ENCODE measurements at regions not wholly inside any gene's neighbourhood (a gene's known extent, or its start where the extent isn't known, plus 50 kb on each side); places are given as distances from the start of the nearest gene placed in this dataset.

- Histone ChIP-seq H3K4me1 (ENCODE audit: control insufficient read depth in 1 of 2, low read depth in 2 of 2) (no peaks in the 10 kb centered on the region), H3K27me3 (replicated peaks; ENCODE audit: insufficient read depth) (no peaks in the 10 kb centered on the region), H3K4me3 (no peak overlapping the region), H3K27ac (no peak overlapping the region), H3K36me3 (no peaks in the 10 kb centered on the region), H3K9me3 (no peaks in the 10 kb centered on the region)
- no peak for TF ChIP-seq CTCF (IDR thresholded peaks at IDR 0.05)
- DNase-seq (ENCODE audit: low spot score) = no peak
- ATAC-seq (ENCODE audit: insufficient number of reproducible peaks, low FRiP score, low read depth) = no peak
Measured at GRCh38 chr22:48588151-48588877, 1239.4 kb downstream of the BRD1 start.

GRCh38 chr22:48587236-48587865 is 1240.3 kb downstream of the BRD1 start:
- no peak for DNase-seq (ENCODE audit: low spot score)
- Histone ChIP-seq H3K4me3 (no peak overlapping the region), H3K36me3 (no peaks in the 10 kb centered on the region), H3K9me3 (no peaks in the 10 kb centered on the region), H3K27me3 (replicated peaks; ENCODE audit: insufficient read depth) (no peaks in the 10 kb centered on the region), H3K27ac (no peak overlapping the region), H3K4me1 (ENCODE audit: control insufficient read depth in 1 of 2, low read depth in 2 of 2) (no peaks in the 10 kb centered on the region)
- ATAC-seq (ENCODE audit: insufficient number of reproducible peaks, low FRiP score, low read depth) = no peak
- no peak for TF ChIP-seq CTCF (IDR thresholded peaks at IDR 0.05)

- H3K9me3 ChIP-seq = no peaks in the 10 kb centered on the region
- H3K27me3 ChIP-seq (replicated peaks; ENCODE audit: insufficient read depth) = no peaks in the 10 kb centered on the region
- no peak for TF ChIP-seq CTCF (IDR thresholded peaks at IDR 0.05)
- ATAC-seq (ENCODE audit: insufficient number of reproducible peaks, low FRiP score, low read depth) (no peak), DNase-seq (ENCODE audit: low spot score) (no peak)
- no peaks in the 10 kb centered on the region for H3K4me1 ChIP-seq (ENCODE audit: control insufficient read depth in 1 of 2, low read depth in 2 of 2)
- no peaks in the 10 kb centered on the region for H3K36me3 ChIP-seq
- no peak overlapping the region for H3K4me3 ChIP-seq
- no peak overlapping the region for H3K27ac ChIP-seq
Measured at GRCh38 chr22:48586799-48587185, 1240.9 kb downstream of the BRD1 start.

GRCh38 chr22:48585916-48586798 is 1241.5 kb downstream of the BRD1 start:
- ATAC-seq (ENCODE audit: insufficient number of reproducible peaks, low FRiP score, low read depth) (no peak), DNase-seq (ENCODE audit: low spot score) (no peak)
- Histone ChIP-seq H3K9me3 (no peaks in the 10 kb centered on the region), H3K4me1 (ENCODE audit: control insufficient read depth in 1 of 2, low read depth in 2 of 2) (no peaks in the 10 kb centered on the region), H3K4me3 (no peak overlapping the region), H3K36me3 (no peaks in the 10 kb centered on the region), H3K27me3 (replicated peaks; ENCODE audit: insufficient read depth) (no peaks in the 10 kb centered on the region), H3K27ac (no peak overlapping the region)
- TF ChIP-seq CTCF (IDR thresholded peaks at IDR 0.05) = no peak

- no peak for DNase-seq (ENCODE audit: low spot score)
- Histone ChIP-seq H3K27me3 (replicated peaks; ENCODE audit: insufficient read depth) (no peaks in the 10 kb centered on the region), H3K27ac (no peak overlapping the region), H3K4me3 (no peak overlapping the region), H3K36me3 (no peaks in the 10 kb centered on the region), H3K9me3 (no peaks in the 10 kb centered on the region), H3K4me1 (ENCODE audit: control insufficient read depth in 1 of 2, low read depth in 2 of 2) (peaks cover 3 to 15% of the 10 kb centered on the region in 2 donors)
- no peak for TF ChIP-seq CTCF (IDR thresholded peaks at IDR 0.05)
- ATAC-seq (ENCODE audit: insufficient number of reproducible peaks, low FRiP score, low read depth) = no peak
Measured at GRCh38 chr22:48584170-48584569, 1243.5 kb downstream of the BRD1 start.
